ENCODE measurements at regions not wholly inside any gene's neighbourhood (a gene's known extent, or its start where the extent isn't known, plus 50 kb on each side); places are given as distances from the start of the nearest gene placed in this dataset.
"Not testable (repeated sequence)": the region's sequence is repeated elsewhere in the genome, so short reads cannot be mapped to it uniquely, and the experiment has no call there.

- Mint-ChIP-seq H3K27ac (no peak overlapping the region), H3K4me3 (no peak overlapping the region), H3K27me3 (ENCODE audit: low read depth in 3 of 3) (peaks cover 0 to 2% (median 0%) of the 10 kb centered on the region in 3 donors), H3K4me1 (no peaks in the 10 kb centered on the region), H3K9me3 (peaks cover 0 to 20% (median 5%) of the 10 kb centered on the region in 6 donors), H3K36me3 (peaks cover 0 to 3% (median 0%) of the 10 kb centered on the region in 3 donors)
- no peak for DNase-seq
These were observed 883.4 kb downstream of the DIAPH3 start for GRCh38 chr13:59280297-59280696.

DNA sequence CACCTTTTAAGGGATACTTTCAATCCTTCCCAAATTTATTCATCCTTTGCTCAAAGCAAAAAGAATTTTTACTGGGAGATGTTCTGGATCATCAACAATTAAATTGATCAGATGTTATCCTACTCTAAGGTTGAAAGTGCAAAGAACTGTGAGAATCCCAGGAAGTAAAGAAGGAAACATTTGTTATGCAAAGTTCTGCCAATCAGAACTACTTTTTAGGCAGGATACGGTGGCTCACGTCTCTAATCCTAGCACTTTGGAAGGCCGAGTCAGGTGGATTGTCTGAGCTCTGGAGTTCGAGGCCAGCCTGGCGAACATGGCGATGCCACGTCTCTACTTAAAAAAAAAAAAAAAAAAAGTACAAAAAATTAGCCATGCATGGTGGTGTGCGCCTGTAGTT lies 882.3 kb downstream of the DIAPH3 start:
- Mint-ChIP-seq H3K4me1 (no peaks in the 10 kb centered on the region), H3K36me3 (peaks cover 0 to 3% (median 0%) of the 10 kb centered on the region in 3 donors), H3K9me3 (peaks cover 0 to 25% (median 5%) of the 10 kb centered on the region in 6 donors), H3K4me3 (no peak overlapping the region), H3K27me3 (ENCODE audit: low read depth in 3 of 3) (peaks cover 0 to 2% (median 0%) of the 10 kb centered on the region in 3 donors), H3K27ac (no peak overlapping the region)
- DNase-seq = no peak

DNA sequence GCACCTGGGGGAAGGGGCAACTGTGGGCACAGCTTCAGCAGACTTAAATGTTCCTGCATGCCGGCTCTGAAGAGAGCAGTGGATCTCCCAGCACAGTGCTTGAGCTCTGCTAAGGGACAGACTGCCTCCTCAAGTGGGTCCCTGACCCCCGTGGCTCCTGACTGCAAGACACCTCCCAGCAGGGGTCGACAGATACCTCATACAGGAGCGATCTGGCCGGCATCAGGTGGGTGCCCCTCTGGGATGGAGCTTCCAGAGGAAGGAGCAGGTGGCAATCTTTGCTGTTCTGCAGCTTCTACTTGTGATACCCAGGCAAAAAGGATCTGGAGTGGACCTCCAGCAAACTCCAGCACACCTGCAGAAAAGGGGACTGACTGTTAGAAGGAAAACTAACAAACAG lies 871.5 kb downstream of the DIAPH3 start:
- not testable (repeated sequence) for H3K27ac Mint-ChIP-seq; H3K4me3 Mint-ChIP-seq; H3K36me3 Mint-ChIP-seq; H3K4me1 Mint-ChIP-seq; DNase-seq; H3K27me3 Mint-ChIP-seq (ENCODE audit: low read depth in 3 of 3)
- peaks cover 9 to 30% (median 19%) of the 10 kb centered on the region in 6 donors for H3K9me3 Mint-ChIP-seq

GRCh38 chr13:59299584-59299983 lies 864.1 kb downstream of the DIAPH3 start:
- H3K9me3 Mint-ChIP-seq = peaks cover 6 to 18% (median 12%) of the 10 kb centered on the region in 6 donors
- no peaks in the 10 kb centered on the region for H3K36me3 Mint-ChIP-seq
- no peak for DNase-seq
- no peaks in the 10 kb centered on the region for H3K4me1 Mint-ChIP-seq
- no peak overlapping the region for H3K27ac Mint-ChIP-seq
- H3K27me3 Mint-ChIP-seq (ENCODE audit: low read depth in 3 of 3) = peaks cover 2 to 6% (median 2%) of the 10 kb centered on the region in 3 donors
- H3K4me3 Mint-ChIP-seq = no peak overlapping the region

- Mint-ChIP-seq H3K36me3 (no peaks in the 10 kb centered on the region), H3K27me3 (ENCODE audit: low read depth in 3 of 3) (peaks cover 2 to 6% (median 2%) of the 10 kb centered on the region in 3 donors), H3K27ac (no peak overlapping the region), H3K4me1 (no peaks in the 10 kb centered on the region), H3K9me3 (peaks cover 4 to 15% (median 8%) of the 10 kb centered on the region in 6 donors), H3K4me3 (no peak overlapping the region)
- no peak for DNase-seq
These were observed 863.2 kb downstream of the DIAPH3 start for GRCh38 chr13:59300355-59301173.

DNA sequence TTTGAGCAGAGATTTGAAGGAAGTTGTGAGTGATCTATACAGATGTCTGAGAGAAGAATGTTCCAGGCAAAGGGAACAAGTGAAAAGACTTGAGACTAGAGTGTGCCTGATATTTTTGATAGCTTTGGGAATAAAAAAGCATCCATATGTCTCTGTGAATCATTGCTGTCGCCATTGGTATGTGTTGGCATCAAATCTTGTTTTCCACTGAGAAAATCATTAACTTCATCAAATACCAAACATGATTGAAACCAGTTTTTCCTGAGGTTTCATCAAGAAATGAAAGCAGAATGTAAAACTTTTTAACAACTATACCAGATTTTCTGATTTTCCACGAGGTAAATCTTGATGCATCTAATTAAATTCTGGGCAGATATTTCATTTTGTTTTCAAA lies 862.6 kb downstream of the DIAPH3 start:
- Mint-ChIP-seq H3K36me3 (no peaks in the 10 kb centered on the region), H3K9me3 (peaks cover 4 to 12% (median 8%) of the 10 kb centered on the region in 6 donors), H3K4me1 (no peaks in the 10 kb centered on the region), H3K4me3 (no peak overlapping the region), H3K27me3 (ENCODE audit: low read depth in 3 of 3) (peaks cover 2 to 4% (median 3%) of the 10 kb centered on the region in 3 donors), H3K27ac (no peak overlapping the region)
- DNase-seq = no peak

DNA sequence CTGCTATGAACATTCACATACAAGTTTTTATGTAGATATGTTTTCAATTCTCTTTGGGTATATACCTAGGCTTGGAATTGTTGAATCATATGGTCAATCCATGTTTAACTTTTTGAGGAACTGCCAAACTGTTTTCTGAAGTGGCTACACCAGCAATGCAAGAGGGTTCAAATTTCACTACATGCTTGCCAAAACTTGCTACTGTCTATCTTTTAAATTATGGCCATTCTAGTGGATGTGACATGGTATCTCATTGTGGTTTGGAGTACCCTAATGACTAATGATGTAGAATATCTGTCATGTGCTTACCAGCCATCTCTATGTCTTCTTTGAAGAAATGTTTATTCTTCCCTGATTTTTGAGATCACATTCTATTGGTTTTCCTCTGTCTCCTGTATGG lies 860.3 kb downstream of the DIAPH3 start:
- no peak overlapping the region for H3K27ac Mint-ChIP-seq
- no peak overlapping the region for H3K4me3 Mint-ChIP-seq

DNA sequence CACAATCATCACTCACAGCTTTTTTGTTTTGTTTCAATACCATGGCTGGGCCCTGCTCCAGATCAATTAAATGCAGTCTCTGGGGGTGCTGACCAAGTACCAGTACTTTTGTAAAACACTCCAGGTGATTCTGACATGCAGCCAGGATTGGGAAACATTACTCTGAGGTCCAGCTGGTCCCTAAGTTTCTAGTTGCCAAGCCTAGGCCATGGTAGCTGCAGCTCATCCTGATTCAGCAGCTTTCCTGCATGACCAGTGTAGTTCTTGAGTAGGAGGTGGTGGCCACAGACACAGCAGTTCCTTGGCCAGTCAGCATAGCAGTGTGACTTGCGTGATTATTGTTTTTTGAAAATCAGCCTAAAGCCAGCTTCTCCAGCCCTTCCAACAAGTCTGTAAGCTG lies 859.1 kb downstream of the DIAPH3 start:
- H3K4me1 Mint-ChIP-seq = no peaks in the 10 kb centered on the region
- H3K27ac Mint-ChIP-seq = no peak overlapping the region
- no peak for DNase-seq
- H3K27me3 Mint-ChIP-seq (ENCODE audit: low read depth in 3 of 3) = peaks cover 0 to 4% (median 3%) of the 10 kb centered on the region in 3 donors
- no peak overlapping the region for H3K4me3 Mint-ChIP-seq
- no peaks in the 10 kb centered on the region for H3K36me3 Mint-ChIP-seq
- peaks cover 4 to 15% (median 8%) of the 10 kb centered on the region in 6 donors for H3K9me3 Mint-ChIP-seq

More for the DNA sequence above, 860.3 kb downstream of the DIAPH3 start:
- Mint-ChIP-seq H3K4me1 (no peaks in the 10 kb centered on the region), H3K36me3 (no peaks in the 10 kb centered on the region), H3K9me3 (peaks cover 3 to 12% (median 8%) of the 10 kb centered on the region in 6 donors), H3K27me3 (ENCODE audit: low read depth in 3 of 3) (peaks cover 0 to 5% (median 2%) of the 10 kb centered on the region in 3 donors)
- no peak for DNase-seq

GRCh38 chr13:59305896-59306295 lies 857.8 kb downstream of the DIAPH3 start:
- Mint-ChIP-seq H3K9me3 (peaks cover 4 to 15% (median 8%) of the 10 kb centered on the region in 6 donors), H3K4me3 (no peak overlapping the region), H3K4me1 (no peaks in the 10 kb centered on the region), H3K36me3 (no peaks in the 10 kb centered on the region), H3K27ac (no peak overlapping the region), H3K27me3 (ENCODE audit: low read depth in 3 of 3) (peaks cover 0 to 6% (median 3%) of the 10 kb centered on the region in 3 donors)
- no peak for DNase-seq

GRCh38 chr13:59312776-59313175 lies 851.0 kb downstream of the DIAPH3 start:
- Mint-ChIP-seq H3K9me3 (peaks cover 0 to 13% (median 5%) of the 10 kb centered on the region in 6 donors), H3K27me3 (ENCODE audit: low read depth in 3 of 3) (peaks cover 0 to 5% (median 4%) of the 10 kb centered on the region in 3 donors)

DNA sequence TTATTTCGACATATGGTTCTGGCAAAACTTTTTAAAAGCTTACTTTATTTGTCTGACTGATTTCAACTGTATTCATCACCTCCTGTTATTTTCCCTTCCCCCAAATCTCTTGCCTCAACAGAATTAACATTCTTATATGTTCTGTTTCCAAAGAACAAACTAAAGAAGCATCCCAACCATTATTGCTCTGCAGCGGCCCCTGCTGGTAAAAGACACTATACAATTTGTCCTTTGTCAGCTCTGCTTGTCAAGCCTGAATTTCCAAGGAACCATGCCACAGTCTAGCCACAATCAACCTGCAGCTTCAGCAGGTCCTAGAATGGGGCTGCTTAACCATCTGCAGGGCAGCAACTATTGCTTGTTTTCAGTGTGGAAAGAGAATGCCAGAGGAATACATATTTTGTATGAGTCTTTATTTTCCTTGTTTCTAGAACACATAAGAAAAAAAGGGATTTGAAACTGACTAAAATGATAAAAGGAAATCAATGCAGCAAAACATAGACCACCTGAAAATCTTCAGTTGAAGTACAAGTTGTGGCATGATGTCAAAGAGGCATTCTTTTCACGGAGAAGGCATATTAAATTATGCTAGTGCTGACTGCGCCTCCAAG lies 845.3 kb downstream of the DIAPH3 start:
- H3K27me3 Mint-ChIP-seq (ENCODE audit: low read depth in 3 of 3) = peaks cover 0 to 4% (median 0%) of the 10 kb centered on the region in 3 donors
- H3K27ac Mint-ChIP-seq = no peak overlapping the region
- H3K9me3 Mint-ChIP-seq = peaks cover 0 to 4% (median 2%) of the 10 kb centered on the region in 6 donors
- H3K4me1 Mint-ChIP-seq = no peaks in the 10 kb centered on the region
- no peaks in the 10 kb centered on the region for H3K36me3 Mint-ChIP-seq
- peak in 1 of 3 donors; percentile 2 for DNase-seq
- no peak overlapping the region for H3K4me3 Mint-ChIP-seq

More at GRCh38 chr13:59312776-59313175, 851.0 kb downstream of the DIAPH3 start:
- Mint-ChIP-seq H3K36me3 (no peaks in the 10 kb centered on the region), H3K4me3 (no peak overlapping the region), H3K4me1 (no peaks in the 10 kb centered on the region), H3K27ac (no peak overlapping the region)
- no peak for DNase-seq

DNA sequence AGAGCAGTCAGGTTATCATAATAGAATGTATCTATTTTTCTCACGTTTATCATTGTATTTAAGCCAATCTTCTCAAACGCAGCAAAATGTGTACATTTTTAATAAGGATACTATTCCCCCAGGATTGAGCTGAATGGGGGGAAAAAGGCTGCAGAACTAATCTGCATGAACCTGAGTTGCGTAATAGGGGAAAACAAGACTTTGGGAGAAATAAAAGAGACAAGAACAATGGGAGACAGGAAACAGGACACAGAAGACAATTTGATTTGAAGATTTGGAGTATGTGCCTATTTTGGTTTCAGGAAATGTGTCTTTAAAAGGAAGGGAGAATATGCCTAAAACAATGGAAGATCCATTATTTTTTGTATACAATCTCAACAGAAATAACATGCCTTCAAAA lies 844.5 kb downstream of the DIAPH3 start:
- Mint-ChIP-seq H3K4me1 (no peaks in the 10 kb centered on the region), H3K36me3 (no peaks in the 10 kb centered on the region), H3K4me3 (no peak overlapping the region), H3K27ac (no peak overlapping the region), H3K9me3 (peaks cover 0 to 3% (median 0%) of the 10 kb centered on the region in 6 donors), H3K27me3 (ENCODE audit: low read depth in 3 of 3) (peaks cover 0 to 4% (median 3%) of the 10 kb centered on the region in 3 donors)
- DNase-seq = no peak

- Mint-ChIP-seq H3K9me3 (peaks cover 0 to 3% (median 0%) of the 10 kb centered on the region in 6 donors), H3K4me1 (no peaks in the 10 kb centered on the region), H3K27ac (no peak overlapping the region), H3K36me3 (no peaks in the 10 kb centered on the region), H3K27me3 (ENCODE audit: low read depth in 3 of 3) (peaks cover 0 to 4% (median 3%) of the 10 kb centered on the region in 3 donors), H3K4me3 (no peak overlapping the region)
- DNase-seq = no peak
These were observed 843.7 kb downstream of the DIAPH3 start for GRCh38 chr13:59320021-59320420.

- not testable (repeated sequence) for H3K4me3 Mint-ChIP-seq; H3K9me3 Mint-ChIP-seq; H3K27ac Mint-ChIP-seq; H3K27me3 Mint-ChIP-seq (ENCODE audit: low read depth in 3 of 3); DNase-seq; H3K4me1 Mint-ChIP-seq; H3K36me3 Mint-ChIP-seq
These were observed 839.3 kb downstream of the DIAPH3 start for GRCh38 chr13:59324401-59324800.

Measured in immature natural killer cell (primary cell).